NCI-H2227 treated with DMSO at 0.1 percent for 48 hours (cell line): ENCODE measurements at regions not wholly inside any gene's neighbourhood (a gene's known extent, or its start where the extent isn't known, plus 50 kb on each side); places are given as distances from the start of the nearest gene placed in this dataset.

Experiments used
- DNase-seq: peaks from one replicate; lab custom pipeline; 2025; lab: John Stamatoyannopoulos, UW

- no peak for DNase-seq
These were observed 303.6 kb downstream of the MATN1 start for GRCh38 chr1:30419831-30420230.

GRCh38 chr1:30418939-30419720 lies 304.3 kb downstream of the MATN1 start:
- DNase-seq = no peak

GRCh38 chr1:30418061-30418938 lies 305.1 kb downstream of the MATN1 start:
- no peak for DNase-seq

GRCh38 chr1:30417701-30418046 lies 305.7 kb downstream of the MATN1 start:
- DNase-seq = no peak

- no peak for DNase-seq
These were observed 306.2 kb downstream of the MATN1 start for GRCh38 chr1:30417001-30417700.

- no peak for DNase-seq
These were observed 307.1 kb downstream of the MATN1 start for GRCh38 chr1:30416221-30416820.

GRCh38 chr1:30415171-30415940 lies 308.0 kb downstream of the MATN1 start:
- DNase-seq = no peak

GRCh38 chr1:30414851-30415165 lies 308.6 kb downstream of the MATN1 start:
- DNase-seq = no peak

GRCh38 chr1:30414086-30414850 lies 309.1 kb downstream of the MATN1 start:
- DNase-seq = no peak

GRCh38 chr1:30413606-30414005 lies 309.8 kb downstream of the MATN1 start:
- no peak for DNase-seq

- DNase-seq = no peak
These were observed 310.3 kb downstream of the MATN1 start for GRCh38 chr1:30413111-30413440.

GRCh38 chr1:30412241-30413110 lies 310.9 kb downstream of the MATN1 start:
- no peak for DNase-seq

- DNase-seq = no peak
These were observed 312.2 kb downstream of the MATN1 start for GRCh38 chr1:30411206-30411605.

- no peak for DNase-seq
These were observed 313.1 kb downstream of the MATN1 start for GRCh38 chr1:30410153-30410851.

GRCh38 chr1:30409476-30410152 lies 313.8 kb downstream of the MATN1 start:
- no peak for DNase-seq

GRCh38 chr1:30407865-30408580 lies 315.4 kb downstream of the MATN1 start:
- no peak for DNase-seq

- DNase-seq = no peak
These were observed 316.2 kb downstream of the MATN1 start for GRCh38 chr1:30406996-30407864.
